SK-N-SH (cell line): ENCODE measurements at regions not wholly inside any gene's neighbourhood (a gene's known extent, or its start where the extent isn't known, plus 50 kb on each side); places are given as distances from the start of the nearest gene placed in this dataset.

ENCODE experiments used
- CHD2 ChIP-seq: fragments of 150-350 bp; IDR thresholded peaks from 2 replicates; pipeline ENCODE4 v1.6.1; 2018; ENCODE audit warnings: low read length; ENCODE audit not compliant: partially characterized antibody
- CTCF ChIP-seq: fragments of 200-600 bp; sonication (generic); IDR thresholded peaks from 2 replicates; pipeline ENCODE4 v1.6.1; 2017; ENCODE audit warnings: antibody characterized with exemption, mild to moderate bottlenecking, moderate library complexity
- EP300 ChIP-seq, 2 experiments: IDR thresholded peaks; 2 replicates each; pipeline versions ENCODE4 v1.4.0 to v1.6.1; 2012; ENCODE audit warnings: borderline replicate concordance in 1 of 2, low read depth in 1 of 2, low read length in 1 of 2
- FOXJ3 ChIP-seq: sonication (generic); formaldehyde crosslinking; IDR thresholded peaks from 2 replicates; pipeline ENCODE4 v1.5.1; 2020; ENCODE audit warnings: mild to moderate bottlenecking, missing genetic modification reagents
- NRF1 ChIP-seq: IDR thresholded peaks from 2 replicates; pipeline ENCODE4 v1.6.1; 2012; ENCODE audit warnings: low read depth, mild to moderate bottlenecking, low read length
- RXRA ChIP-seq: IDR thresholded peaks from 2 replicates; pipeline ENCODE4 v1.4.0; 2012; ENCODE audit warnings: low read depth, mild to moderate bottlenecking, borderline replicate concordance
- TAF1 ChIP-seq: IDR thresholded peaks from 2 replicates; pipeline ENCODE4 v1.6.1; 2012; ENCODE audit warnings: low read depth, mild to moderate bottlenecking, low read length, moderate library complexity, borderline replicate concordance

GRCh38 chr13:84934911-84935310 is 864.3 kb downstream of the SLITRK6 start:
- TF ChIP-seq FOXJ3 (CRISPR knock-in tag) (no peak), CHD2 (no peak), CTCF (no peak), EP300 (IDR thresholded peaks at IDR 0.05; ENCODE audit: borderline replicate concordance in 1 of 2, low read depth in 1 of 2, low read length in 1 of 2) (no peak), NRF1 (no peak), RXRA (no peak), TAF1 (no peak)
